HK-2 (cell line): ENCODE measurements at regions not wholly inside any gene's neighbourhood (a gene's known extent, or its start where the extent isn't known, plus 50 kb on each side); places are given as distances from the start of the nearest gene placed in this dataset.

Experiments
- DNase-seq: peaks from one replicate; pipeline ENCODE4 v3.0.0-alpha.2; 2018; ENCODE audit not compliant: unreplicated experiment

- no peak for DNase-seq
Observed at GRCh38 chr11:134764367-134764766, 352.3 kb upstream of the B3GAT1 start.

GRCh38 chr11:134763030-134763388 lies 351.0 kb upstream of the B3GAT1 start:
- no peak for DNase-seq

- no peak for DNase-seq
Observed at GRCh38 chr11:134762248-134763029, 350.4 kb upstream of the B3GAT1 start.

GRCh38 chr11:134761926-134762247 lies 349.8 kb upstream of the B3GAT1 start:
- DNase-seq, result no peak

- no peak for DNase-seq
Observed at GRCh38 chr11:134761386-134761785, 349.3 kb upstream of the B3GAT1 start.

GRCh38 chr11:134760957-134761356 lies 348.9 kb upstream of the B3GAT1 start:
- DNase-seq, result no peak

- DNase-seq, result no peak
Observed at GRCh38 chr11:134760299-134760698, 348.3 kb upstream of the B3GAT1 start.

GRCh38 chr11:134759855-134760254 lies 347.8 kb upstream of the B3GAT1 start:
- DNase-seq, result no peak

- no peak for DNase-seq
Observed at GRCh38 chr11:134759274-134759673, 347.2 kb upstream of the B3GAT1 start.

GRCh38 chr11:134758342-134758931 lies 346.4 kb upstream of the B3GAT1 start:
- no peak for DNase-seq

GRCh38 chr11:134757633-134758032 lies 345.6 kb upstream of the B3GAT1 start:
- no peak for DNase-seq

- DNase-seq, result no peak
Observed at GRCh38 chr11:134756811-134757540, 344.9 kb upstream of the B3GAT1 start.

GRCh38 chr11:134755535-134755934 lies 343.5 kb upstream of the B3GAT1 start:
- DNase-seq, result no peak

GRCh38 chr11:134754521-134755198 lies 342.6 kb upstream of the B3GAT1 start:
- no peak for DNase-seq

GRCh38 chr11:134753771-134754520 lies 341.9 kb upstream of the B3GAT1 start:
- no peak for DNase-seq

- DNase-seq, result no peak
Observed at GRCh38 chr11:134752964-134753770, 341.1 kb upstream of the B3GAT1 start.

- DNase-seq, result no peak
Observed at GRCh38 chr11:134752526-134752925, 340.5 kb upstream of the B3GAT1 start.

- no peak for DNase-seq
Observed at GRCh38 chr11:134751766-134752165, 339.7 kb upstream of the B3GAT1 start.

- no peak for DNase-seq
Observed at GRCh38 chr11:134751031-134751585, 339.1 kb upstream of the B3GAT1 start.

- no peak for DNase-seq
Observed at GRCh38 chr11:134750619-134751018, 338.6 kb upstream of the B3GAT1 start.
